ENCODE measurements at regions not wholly inside any gene's neighbourhood (a gene's known extent, or its start where the extent isn't known, plus 50 kb on each side); places are given as distances from the start of the nearest gene placed in this dataset.
"Not testable (repeated sequence)": the region's sequence is repeated elsewhere in the genome, so short reads cannot be mapped to it uniquely, and the experiment has no call there.

- not testable (repeated sequence) for TF ChIP-seq CTCF (conservative IDR thresholded peaks at IDR 0.05; ENCODE audit: low read length); EZH2phosphoT487 (IDR thresholded peaks at IDR 0.05; ENCODE audit: borderline replicate concordance)
Observed at GRCh38 chr17:20692706-20693105, 113.2 kb downstream of the CDRT15L2 start.

Measured in Loucy (cell line).